ENCODE measurements at regions not wholly inside any gene's neighbourhood (a gene's known extent, or its start where the extent isn't known, plus 50 kb on each side); places are given as distances from the start of the nearest gene placed in this dataset.

GRCh38 chr6:21357262-21357661, 236.3 kb upstream of the SOX4 start:
- TF ChIP-seq EZH2phosphoT487 (IDR thresholded peaks at IDR 0.05; ENCODE audit: insufficient read depth, low read depth): no peak
- TF ChIP-seq EZH2 (IDR thresholded peaks at IDR 0.05; ENCODE audit: insufficient read depth, poor library complexity, severe bottlenecking): no peak

Measured in GM23248 (cell line).